ENCODE measurements at regions not wholly inside any gene's neighbourhood (a gene's known extent, or its start where the extent isn't known, plus 50 kb on each side); places are given as distances from the start of the nearest gene placed in this dataset.

- H3K27ac ChIP-seq, result no peak overlapping the region
- peaks cover 5% of the 10 kb centered on the region; the same call in 1 of the 3 replicates for H3K4me1 ChIP-seq
- FAIRE-seq, result no peak
- no peak for DNase-seq (ENCODE audit: low read depth in 1 of 2, low spot score in 1 of 2)
- H3K4me2 ChIP-seq, result no peak overlapping the region
- 88% methylated on average over 16 of the region's 21 CpGs for WGBS (ENCODE audit: missing lambda C conversion rate)
- no peak for ATAC-seq
- no peaks in the 10 kb centered on the region for H3K9me3 ChIP-seq
- ChIA-PET POLR2A (no interaction called here), CTCF (interaction anchor here (0.8 to 2.2 kb wide), 5 partner anchors 12 to 314 kb away, joined by 3 to 6 read pairs (median 3); no protein-coding TSS in a partner anchor)
- H3K4me3 ChIP-seq, result no peak overlapping the region
- TF ChIP-seq RARB (CRISPR knock-in tag; IDR thresholded peaks at IDR 0.05) (no peak), BHLHE40 (IDR thresholded peaks at IDR 0.05; ENCODE audit: low read depth, low read length) (no peak), HOXB13 (CRISPR knock-in tag; IDR thresholded peaks at IDR 0.05; ENCODE audit: low read depth) (no peak), RCOR1 (IDR thresholded peaks at IDR 0.05; ENCODE audit: low read depth, low read length) (no peak), POLR2A (IDR thresholded peaks at IDR 0.05; ENCODE audit: low read length) (no peak), NFE2L2 (conservative IDR thresholded peaks at IDR 0.05; ENCODE audit: low read length) (no peak), SREBF2 (IDR thresholded peaks at IDR 0.05) (no peak), RAD21 (conservative IDR thresholded peaks at IDR 0.05 in 1 of 2, IDR thresholded peaks at IDR 0.05 in 1 of 2) (no peak), ZC3H11A (IDR thresholded peaks at IDR 0.05) (no peak), ESRRA (IDR thresholded peaks at IDR 0.05; ENCODE audit: borderline replicate concordance, low read length) (no peak), ZSCAN20 (CRISPR knock-in tag; IDR thresholded peaks at IDR 0.05) (no peak), FOXS1 (CRISPR knock-in tag; IDR thresholded peaks at IDR 0.05) (no peak), TFCP2L1 (CRISPR knock-in tag; IDR thresholded peaks at IDR 0.05) (no peak), NPAS2 (CRISPR knock-in tag; IDR thresholded peaks at IDR 0.05; ENCODE audit: borderline replicate concordance) (no peak), REST (IDR thresholded peaks at IDR 0.05) (no peak), CEBPB (IDR thresholded peaks at IDR 0.05) (no peak), HOXB5 (CRISPR knock-in tag; IDR thresholded peaks at IDR 0.05) (no peak), SMC3 (IDR thresholded peaks at IDR 0.05) (no peak)
Observed at GRCh38 chr15:25946241-25946805, 83.2 kb upstream of the ATP10A start.

GRCh38 chr15:25944386-25944785 lies 81.3 kb upstream of the ATP10A start:
- DNase-seq (ENCODE audit: low read depth in 1 of 2, low spot score in 1 of 2) (no peak), ATAC-seq (no peak), FAIRE-seq (no peak)
- 77% methylated on average over 8 of the region's 17 CpGs for WGBS (ENCODE audit: missing lambda C conversion rate)
- Histone ChIP-seq H3K4me1 (peaks cover 5% of the 10 kb centered on the region; the same call in 1 of the 3 replicates), H3K4me3 (no peak overlapping the region), H3K27ac (no peak overlapping the region), H3K9me3 (no peaks in the 10 kb centered on the region), H3K4me2 (no peak overlapping the region)
- ChIA-PET POLR2A (no interaction called here), CTCF (interaction anchor here (2.2 kb wide), 1 partner anchor 11 kb away, joined by 6 read pairs; no protein-coding TSS in a partner anchor)
- TF ChIP-seq SMC3 (IDR thresholded peaks at IDR 0.05) (no peak), E2F6 (IDR thresholded peaks at IDR 0.05; ENCODE audit: borderline replicate concordance, low read depth) (no peak), HOXB5 (CRISPR knock-in tag; IDR thresholded peaks at IDR 0.05) (no peak), KDM5A (IDR thresholded peaks at IDR 0.05) (no peak), TP53 (CRISPR knock-in tag; IDR thresholded peaks at IDR 0.05) (no peak), MAZ (IDR thresholded peaks at IDR 0.05; ENCODE audit: borderline replicate concordance, low read depth, low read length) (no peak), RCOR1 (IDR thresholded peaks at IDR 0.05; ENCODE audit: low read depth, low read length) (no peak), CHD4 (IDR thresholded peaks at IDR 0.05; ENCODE audit: borderline replicate concordance) (no peak), CEBPB (IDR thresholded peaks at IDR 0.05) (no peak), REST (IDR thresholded peaks at IDR 0.05) (no peak), MAX (IDR thresholded peaks at IDR 0.05) (no peak), ESRRA (IDR thresholded peaks at IDR 0.05; ENCODE audit: borderline replicate concordance, low read length) (no peak), FOXS1 (CRISPR knock-in tag; IDR thresholded peaks at IDR 0.05) (no peak), NR3C1 (IDR thresholded peaks at IDR 0.05) (no peak), PHF8 (IDR thresholded peaks at IDR 0.05; ENCODE audit: borderline replicate concordance, low read depth) (no peak), SREBF2 (IDR thresholded peaks at IDR 0.05) (no peak), HES2 (IDR thresholded peaks at IDR 0.05) (no peak), BCL3 (IDR thresholded peaks at IDR 0.05) (no peak)

Measured in A549 (cell line).